GM21825 (cell line): ENCODE measurements at regions not wholly inside any gene's neighbourhood (a gene's known extent, or its start where the extent isn't known, plus 50 kb on each side); places are given as distances from the start of the nearest gene placed in this dataset.
"Not testable (repeated sequence)": the region's sequence is repeated elsewhere in the genome, so short reads cannot be mapped to it uniquely, and the experiment has no call there.

Experiments used
- ATAC-seq: cut with Tn5 transposase; IDR thresholded peaks from one replicate; pipeline ENCODE4 v1.9.1; 2021; ENCODE audit warnings: mild to moderate bottlenecking, moderate library complexity; ENCODE audit not compliant: unreplicated experiment

- ATAC-seq = no peak
Measured at GRCh38 chr2:215667585-215668377, 231.9 kb upstream of the FN1 start.

- peak; percentile 73 for ATAC-seq
Measured at GRCh38 chr2:215664847-215665525, 229.1 kb upstream of the FN1 start.

- no peak for ATAC-seq
Measured at GRCh38 chr2:215662715-215663114, 226.8 kb upstream of the FN1 start.

GRCh38 chr2:215660687-215661086 is 224.8 kb upstream of the FN1 start:
- ATAC-seq = no peak

GRCh38 chr2:215659650-215660049 is 223.8 kb upstream of the FN1 start:
- ATAC-seq = no peak

GRCh38 chr2:215658635-215659305 is 222.9 kb upstream of the FN1 start:
- ATAC-seq = no peak

- no peak for ATAC-seq
Measured at GRCh38 chr2:215657844-215658243, 222.0 kb upstream of the FN1 start.

- ATAC-seq = no peak
Measured at GRCh38 chr2:215654148-215654819, 218.4 kb upstream of the FN1 start.

- no peak for ATAC-seq
Measured at GRCh38 chr2:215653344-215654030, 217.6 kb upstream of the FN1 start.

- no peak for ATAC-seq
Measured at GRCh38 chr2:215652388-215652787, 216.5 kb upstream of the FN1 start.

GRCh38 chr2:215651412-215651811 is 215.5 kb upstream of the FN1 start:
- ATAC-seq = no peak

GRCh38 chr2:215644233-215644897 is 208.5 kb upstream of the FN1 start:
- no peak for ATAC-seq

- no peak for ATAC-seq
Measured at GRCh38 chr2:215638687-215639086, 202.8 kb upstream of the FN1 start.

- no peak for ATAC-seq
Measured at GRCh38 chr2:215637651-215638050, 201.8 kb upstream of the FN1 start.

GRCh38 chr2:215636816-215637215 is 200.9 kb upstream of the FN1 start:
- no peak for ATAC-seq

GRCh38 chr2:215635788-215636139 is 199.9 kb upstream of the FN1 start:
- ATAC-seq = no peak

- ATAC-seq = no peak
Measured at GRCh38 chr2:215635071-215635787, 199.4 kb upstream of the FN1 start.

GRCh38 chr2:215633360-215633759 is 197.5 kb upstream of the FN1 start:
- ATAC-seq = no peak

GRCh38 chr2:215631696-215632095 is 195.8 kb upstream of the FN1 start:
- no peak for ATAC-seq

- ATAC-seq = not testable (repeated sequence)
Measured at GRCh38 chr2:215630796-215631195, 194.9 kb upstream of the FN1 start.
